Mucosa of stomach (tissue), 1 donor: ENCODE measurements at regions not wholly inside any gene's neighbourhood (a gene's known extent, or its start where the extent isn't known, plus 50 kb on each side); places are given as distances from the start of the nearest gene placed in this dataset.

Experiments
- H3K27me3 ChIP-seq: one replicate; pipeline ENCODE4 v1.7.0; 2013; ENCODE audit warnings: mild to moderate bottlenecking, low read length; ENCODE audit not compliant: control insufficient read depth, insufficient read depth
- H3K36me3 ChIP-seq: one replicate; pipeline ENCODE4 v1.7.0; 2013; ENCODE audit warnings: low read length; ENCODE audit not compliant: control insufficient read depth, insufficient read depth
- H3K4me1 ChIP-seq: one replicate; pipeline ENCODE4 v1.7.0; 2013; ENCODE audit warnings: mild to moderate bottlenecking, low read length; ENCODE audit not compliant: control insufficient read depth, insufficient read depth
- H3K4me3 ChIP-seq: one replicate; pipeline ENCODE4 v1.7.0; 2013; ENCODE audit warnings: low read length
- H3K9ac ChIP-seq: one replicate; pipeline ENCODE4 v1.7.0; 2013; ENCODE audit warnings: mild to moderate bottlenecking, low read length, moderate library complexity
- H3K9me3 ChIP-seq: one replicate; pipeline ENCODE4 v1.7.0; 2013; ENCODE audit warnings: mild to moderate bottlenecking, low read length, moderate library complexity; ENCODE audit not compliant: control insufficient read depth
- donor health status: Pancreatic carcinoma.

- H3K9ac ChIP-seq: no peak overlapping the region
Measured at GRCh38 chr5:74177961-74178360, 462.6 kb downstream of the ENC1 start.

GRCh38 chr5:74174366-74174765 lies 466.2 kb downstream of the ENC1 start:
- no peak overlapping the region for H3K9ac ChIP-seq
- H3K4me1 ChIP-seq: no peaks in the 10 kb centered on the region
- no peak overlapping the region for H3K4me3 ChIP-seq
- H3K9me3 ChIP-seq: no peaks in the 10 kb centered on the region
- H3K36me3 ChIP-seq: no peaks in the 10 kb centered on the region
- no peaks in the 10 kb centered on the region for H3K27me3 ChIP-seq

More at GRCh38 chr5:74177961-74178360, 462.6 kb downstream of the ENC1 start:
- no peak overlapping the region for H3K4me3 ChIP-seq
- no peaks in the 10 kb centered on the region for H3K9me3 ChIP-seq
- no peaks in the 10 kb centered on the region for H3K36me3 ChIP-seq
- no peaks in the 10 kb centered on the region for H3K4me1 ChIP-seq
- H3K27me3 ChIP-seq: no peaks in the 10 kb centered on the region

GRCh38 chr5:74173665-74174064 lies 466.9 kb downstream of the ENC1 start:
- Histone ChIP-seq H3K36me3 (no peaks in the 10 kb centered on the region), H3K4me1 (no peaks in the 10 kb centered on the region), H3K27me3 (no peaks in the 10 kb centered on the region), H3K9me3 (no peaks in the 10 kb centered on the region), H3K9ac (no peak overlapping the region), H3K4me3 (no peak overlapping the region)

GRCh38 chr5:74173241-74173640 lies 467.3 kb downstream of the ENC1 start:
- Histone ChIP-seq H3K36me3 (no peaks in the 10 kb centered on the region), H3K4me1 (no peaks in the 10 kb centered on the region), H3K9me3 (no peaks in the 10 kb centered on the region), H3K27me3 (no peaks in the 10 kb centered on the region), H3K4me3 (no peak overlapping the region), H3K9ac (no peak overlapping the region)

- Histone ChIP-seq H3K27me3 (no peaks in the 10 kb centered on the region), H3K9me3 (no peaks in the 10 kb centered on the region), H3K4me1 (peaks cover 3% of the 10 kb centered on the region)
Measured at GRCh38 chr5:74169701-74170100, 470.8 kb downstream of the ENC1 start.

GRCh38 chr5:74167930-74168315 lies 472.6 kb downstream of the ENC1 start:
- Histone ChIP-seq H3K4me3 (no peak overlapping the region), H3K36me3 (no peaks in the 10 kb centered on the region), H3K9me3 (no peaks in the 10 kb centered on the region), H3K27me3 (no peaks in the 10 kb centered on the region), H3K9ac (no peak overlapping the region), H3K4me1 (peaks cover 3% of the 10 kb centered on the region)

More at GRCh38 chr5:74169701-74170100, 470.8 kb downstream of the ENC1 start:
- Histone ChIP-seq H3K36me3 (no peaks in the 10 kb centered on the region), H3K9ac (no peak overlapping the region), H3K4me3 (no peak overlapping the region)

GRCh38 chr5:74167206-74167929 lies 473.2 kb downstream of the ENC1 start:
- Histone ChIP-seq H3K9ac (no peak overlapping the region), H3K4me1 (peaks cover 3% of the 10 kb centered on the region), H3K9me3 (no peaks in the 10 kb centered on the region), H3K36me3 (no peaks in the 10 kb centered on the region), H3K4me3 (no peak overlapping the region), H3K27me3 (no peaks in the 10 kb centered on the region)

GRCh38 chr5:74166064-74166463 lies 474.5 kb downstream of the ENC1 start:
- Histone ChIP-seq H3K27me3 (no peaks in the 10 kb centered on the region), H3K4me1 (peaks cover 3% of the 10 kb centered on the region), H3K36me3 (no peaks in the 10 kb centered on the region), H3K9me3 (no peaks in the 10 kb centered on the region), H3K4me3 (no peak overlapping the region), H3K9ac (no peak overlapping the region)

- Histone ChIP-seq H3K4me1 (peaks cover 3% of the 10 kb centered on the region), H3K9me3 (no peaks in the 10 kb centered on the region), H3K27me3 (no peaks in the 10 kb centered on the region), H3K36me3 (no peaks in the 10 kb centered on the region), H3K9ac (no peak overlapping the region), H3K4me3 (no peak overlapping the region)
Measured at GRCh38 chr5:74164725-74165235, 475.7 kb downstream of the ENC1 start.

GRCh38 chr5:74162524-74162923 lies 478.0 kb downstream of the ENC1 start:
- Histone ChIP-seq H3K9me3 (no peaks in the 10 kb centered on the region), H3K4me1 (peaks cover 3% of the 10 kb centered on the region), H3K4me3 (no peak overlapping the region), H3K36me3 (no peaks in the 10 kb centered on the region), H3K9ac (no peak overlapping the region), H3K27me3 (no peaks in the 10 kb centered on the region)

GRCh38 chr5:74161170-74161569 lies 479.4 kb downstream of the ENC1 start:
- H3K9ac ChIP-seq: no peak overlapping the region
- no peak overlapping the region for H3K4me3 ChIP-seq
- no peaks in the 10 kb centered on the region for H3K27me3 ChIP-seq
- H3K9me3 ChIP-seq: no peaks in the 10 kb centered on the region
- no peaks in the 10 kb centered on the region for H3K4me1 ChIP-seq
- no peaks in the 10 kb centered on the region for H3K36me3 ChIP-seq

GRCh38 chr5:74156728-74157383 lies 483.7 kb downstream of the ENC1 start:
- no peaks in the 10 kb centered on the region for H3K27me3 ChIP-seq
- no peak overlapping the region for H3K9ac ChIP-seq
- H3K36me3 ChIP-seq: no peaks in the 10 kb centered on the region
- H3K9me3 ChIP-seq: no peaks in the 10 kb centered on the region
- H3K4me3 ChIP-seq: no peak overlapping the region
- H3K4me1 ChIP-seq: no peaks in the 10 kb centered on the region
